ENCODE measurements at regions not wholly inside any gene's neighbourhood (a gene's known extent, or its start where the extent isn't known, plus 50 kb on each side); places are given as distances from the start of the nearest gene placed in this dataset.

GRCh38 chr3:28816017-28816416 is 464.9 kb upstream of the RBMS3 start:
- DNase-seq (ENCODE audit: low read depth), result no peak

GRCh38 chr3:28824316-28824715 is 456.6 kb upstream of the RBMS3 start:
- no peak for DNase-seq (ENCODE audit: low read depth)

DNA sequence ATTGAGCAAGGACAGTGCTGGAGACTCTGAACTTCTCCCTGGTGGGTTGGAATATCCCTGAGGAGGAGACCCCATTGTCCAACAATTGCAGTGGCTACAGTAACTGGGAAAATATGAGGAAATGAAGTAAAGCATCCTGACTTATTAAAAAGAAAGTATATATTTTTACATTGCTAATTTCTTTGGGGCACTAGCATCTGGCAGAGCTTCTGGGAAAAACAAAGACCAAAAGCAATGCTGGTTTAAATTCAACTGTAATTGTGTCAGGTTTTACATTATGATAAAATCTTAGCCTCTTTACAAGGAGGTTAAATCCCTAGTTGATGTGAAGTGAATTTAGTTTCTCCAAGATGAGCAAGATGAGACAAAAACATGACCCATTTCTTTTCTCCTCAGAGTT is 454.0 kb upstream of the RBMS3 start:
- DNase-seq (ENCODE audit: low read depth), result no peak

DNA sequence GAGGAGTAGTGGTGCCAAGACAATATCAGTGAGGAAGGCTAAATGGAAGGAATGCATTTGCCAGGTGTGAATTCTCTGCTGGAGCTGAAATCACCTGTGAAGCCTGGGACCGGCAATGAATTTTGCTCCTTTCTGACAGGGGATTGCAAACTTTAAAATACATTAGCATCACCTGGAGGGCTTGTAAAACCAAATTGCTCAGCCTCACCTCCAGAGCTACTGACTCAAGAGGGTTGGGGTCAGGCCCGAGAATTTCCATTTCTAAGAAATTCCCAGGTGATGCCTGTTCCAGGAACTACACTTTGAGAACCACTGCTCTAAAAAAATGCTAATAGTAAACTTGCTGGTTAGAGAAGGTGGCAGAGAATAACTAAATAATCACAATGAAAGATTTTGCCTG is 445.6 kb upstream of the RBMS3 start:
- no peak for DNase-seq (ENCODE audit: low read depth)

GRCh38 chr3:28835751-28836150 is 445.1 kb upstream of the RBMS3 start:
- no peak for DNase-seq (ENCODE audit: low read depth)

GRCh38 chr3:28836199-28836598 is 444.7 kb upstream of the RBMS3 start:
- no peak for DNase-seq (ENCODE audit: low read depth)

- peak; percentile 11 for DNase-seq (ENCODE audit: low read depth)
Measured at GRCh38 chr3:28840976-28841376, 439.9 kb upstream of the RBMS3 start.

DNA sequence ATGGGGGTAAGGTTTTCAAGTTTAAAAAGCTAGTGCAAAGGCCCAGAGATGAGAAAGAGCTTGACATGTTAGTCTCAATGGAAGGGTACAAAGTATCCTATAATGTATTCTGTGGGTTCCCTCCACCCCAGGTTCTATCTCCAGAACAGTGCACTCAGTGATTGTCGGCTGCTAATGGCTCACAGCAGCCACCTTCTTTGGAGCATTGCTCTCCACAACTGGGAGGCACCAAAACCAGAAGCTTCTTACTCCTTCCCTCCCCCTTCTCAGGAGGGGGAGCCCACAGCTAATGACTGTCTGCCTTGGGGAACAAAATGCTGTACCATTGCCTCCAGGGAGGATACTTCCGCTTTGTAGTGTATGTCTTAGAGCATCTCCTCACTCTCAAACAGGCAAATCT is 439.4 kb upstream of the RBMS3 start:
- no peak for DNase-seq (ENCODE audit: low read depth)

- DNase-seq (ENCODE audit: low read depth), result no peak
Measured at GRCh38 chr3:28844298-28845005, 436.4 kb upstream of the RBMS3 start.

GRCh38 chr3:28845006-28845324 is 435.9 kb upstream of the RBMS3 start:
- no peak for DNase-seq (ENCODE audit: low read depth)

DNA sequence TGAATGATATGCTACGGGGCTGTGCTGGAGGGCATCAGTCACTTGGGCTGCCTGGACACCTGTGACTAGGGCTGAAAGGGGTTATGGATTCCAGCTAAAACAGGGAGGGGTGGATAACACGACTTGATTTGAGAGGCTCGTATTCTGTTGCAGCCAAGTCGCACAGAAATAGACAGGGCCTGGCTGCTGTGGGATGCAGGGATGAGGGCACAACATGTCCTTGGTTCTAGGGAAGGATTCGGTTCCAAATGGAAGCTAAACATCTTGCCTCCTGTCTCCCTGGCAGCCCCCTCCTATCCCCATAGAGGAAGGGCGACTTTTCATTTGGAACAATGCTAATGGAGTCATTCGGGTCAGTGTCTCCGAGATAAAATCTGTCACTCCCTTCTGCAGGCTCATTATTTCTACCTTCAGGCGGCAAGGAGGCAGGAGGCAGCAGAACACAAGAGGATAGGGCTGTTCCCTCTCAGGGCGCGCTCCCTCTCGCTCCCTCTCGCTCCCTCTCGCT is 433.8 kb upstream of the RBMS3 start:
- DNase-seq (ENCODE audit: low read depth), result no peak

DNA sequence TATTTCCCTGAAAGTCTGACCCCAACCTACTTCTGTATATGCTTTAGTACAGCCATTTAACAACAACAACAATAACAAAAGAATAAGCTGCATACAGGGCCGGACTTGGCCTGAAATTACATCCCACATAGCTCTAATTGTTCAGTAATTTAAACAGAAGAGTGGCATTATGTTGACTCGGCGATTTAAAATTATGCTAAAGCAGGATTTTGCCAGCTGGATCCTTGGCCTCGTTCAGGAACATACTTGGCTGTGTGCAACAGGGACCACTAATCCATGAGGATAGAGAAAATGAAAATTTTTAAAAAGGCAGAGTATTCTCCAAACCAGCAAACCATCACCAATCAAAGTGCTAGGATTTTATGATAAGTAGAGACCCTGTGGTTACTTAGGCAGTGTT is 433.1 kb upstream of the RBMS3 start:
- no peak for DNase-seq (ENCODE audit: low read depth)

- DNase-seq (ENCODE audit: low read depth), result no peak
Measured at GRCh38 chr3:28850186-28850585, 430.7 kb upstream of the RBMS3 start.

DNA sequence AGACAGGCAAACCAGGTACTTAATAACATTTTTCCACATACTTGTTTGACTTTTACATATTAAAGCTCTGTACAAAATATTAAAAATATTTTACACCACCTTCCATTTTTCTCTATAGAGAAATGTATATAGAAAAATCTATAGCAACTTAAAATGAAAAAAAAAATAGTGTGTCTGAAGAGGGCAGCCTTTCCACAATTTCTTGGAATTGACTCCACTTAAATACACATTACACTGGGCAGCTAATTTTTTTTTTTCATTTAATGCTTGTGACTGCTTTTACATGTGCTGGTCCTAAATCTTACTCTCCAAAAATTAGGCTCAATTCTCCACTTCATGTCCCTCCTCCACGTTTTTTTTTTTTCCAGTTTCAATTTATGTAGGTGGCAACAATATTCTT is 427.0 kb upstream of the RBMS3 start:
- no peak for DNase-seq (ENCODE audit: low read depth)

DNA sequence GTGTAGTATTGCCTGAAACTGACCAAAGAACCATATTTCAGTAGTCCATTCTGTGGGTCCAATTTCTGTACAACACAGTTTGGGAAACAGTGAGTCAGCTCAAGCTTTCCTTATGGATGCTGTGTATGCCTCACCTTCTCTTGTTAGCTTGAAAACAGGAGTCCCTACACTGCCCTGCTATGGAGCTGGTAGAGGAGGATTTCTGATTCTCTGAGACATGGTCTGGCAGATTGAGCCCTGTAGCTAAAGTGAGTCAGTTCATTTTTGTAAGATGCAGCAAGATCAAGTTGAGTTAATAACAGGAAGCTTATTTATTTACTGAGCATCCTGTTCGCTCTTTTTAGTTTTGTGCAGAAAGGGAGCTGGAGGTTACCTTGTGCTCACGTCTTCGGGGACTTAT is 424.1 kb upstream of the RBMS3 start:
- no peak for DNase-seq (ENCODE audit: low read depth)

DNA sequence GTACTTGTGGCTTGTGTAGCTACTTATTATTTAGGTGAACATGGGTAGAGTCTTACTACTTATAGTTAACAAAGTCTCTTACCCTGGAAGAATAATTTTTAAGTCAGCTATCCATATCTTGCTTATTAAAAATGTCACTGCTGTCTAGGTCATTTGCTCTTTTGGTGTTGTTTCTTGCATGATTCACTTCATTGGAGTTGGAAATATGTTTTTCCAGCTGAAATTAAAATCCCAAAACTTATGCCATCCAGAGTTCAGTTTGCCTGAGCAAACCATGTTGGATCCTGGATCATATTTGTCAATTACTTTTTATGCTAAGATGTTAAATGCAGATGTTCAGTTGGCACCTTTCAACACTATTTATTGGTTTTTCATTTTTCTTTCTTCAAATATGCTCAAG is 421.0 kb upstream of the RBMS3 start:
- DNase-seq (ENCODE audit: low read depth), result no peak

- DNase-seq (ENCODE audit: low read depth), result no peak
Measured at GRCh38 chr3:28860307-28860706, 420.6 kb upstream of the RBMS3 start.

DNA sequence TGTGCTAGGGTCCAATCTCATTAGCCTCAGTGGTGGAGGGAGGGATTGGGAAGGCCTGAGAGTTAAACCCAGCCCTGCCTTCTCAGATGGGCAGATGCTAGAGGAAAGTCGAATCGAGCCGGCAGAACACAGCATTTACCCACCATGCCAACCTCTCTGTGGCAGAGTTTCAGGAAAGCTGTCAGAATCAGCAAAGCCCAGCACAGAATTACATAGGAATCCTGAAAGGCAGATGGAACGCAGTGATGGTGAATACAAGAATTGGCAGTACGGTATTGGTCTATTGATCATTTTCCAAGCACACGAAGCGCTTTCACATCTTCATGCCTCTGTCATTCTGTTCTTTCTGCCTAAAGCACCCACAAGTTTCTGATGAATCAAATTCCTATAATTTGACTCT is 417.7 kb upstream of the RBMS3 start:
- DNase-seq (ENCODE audit: low read depth), result no peak

GRCh38 chr3:28867836-28868235 is 413.0 kb upstream of the RBMS3 start:
- no peak for DNase-seq (ENCODE audit: low read depth)

GRCh38 chr3:28868897-28869296 is 412.0 kb upstream of the RBMS3 start:
- no peak for DNase-seq (ENCODE audit: low read depth)

DNA sequence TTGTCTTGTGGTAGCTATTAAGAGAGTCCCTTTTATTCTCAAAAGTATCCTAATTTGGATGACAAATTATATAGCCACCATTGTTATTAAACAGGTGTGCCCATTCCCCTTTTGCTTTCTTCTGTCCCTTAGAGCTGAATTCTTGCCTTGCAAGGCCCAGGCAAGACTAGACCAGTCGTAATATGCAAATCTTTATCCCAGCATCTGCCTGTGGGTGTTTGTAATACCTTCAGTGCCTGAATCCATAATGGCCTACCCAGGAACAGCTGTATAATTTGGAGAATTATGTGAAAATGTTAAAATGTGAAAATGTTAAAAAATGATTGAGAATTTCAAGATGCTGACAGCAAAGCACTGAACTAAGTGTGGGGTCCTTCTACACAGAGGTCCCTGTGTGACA is 403.0 kb upstream of the RBMS3 start:
- DNase-seq (ENCODE audit: low read depth), result no peak

DNA sequence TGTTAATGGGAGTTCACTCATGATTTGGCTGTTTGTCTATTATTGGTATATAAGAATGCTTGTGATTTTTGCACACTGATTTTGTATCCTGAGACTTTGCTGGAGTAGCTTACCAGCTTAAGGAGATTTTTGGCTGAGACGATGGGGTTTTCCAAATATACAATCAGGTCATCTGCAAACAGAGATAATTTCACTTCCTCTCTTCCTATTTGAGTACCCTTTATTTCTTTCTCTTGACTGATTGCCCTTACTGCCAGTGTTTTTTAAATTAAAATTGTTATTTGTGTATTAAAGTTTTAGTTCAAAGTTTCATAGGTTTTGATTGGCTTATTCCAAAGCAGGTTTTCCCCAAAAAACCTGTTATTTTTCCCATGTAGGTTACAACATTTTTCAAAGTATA is 390.5 kb upstream of the RBMS3 start:
- no peak for DNase-seq (ENCODE audit: low read depth)

DNA sequence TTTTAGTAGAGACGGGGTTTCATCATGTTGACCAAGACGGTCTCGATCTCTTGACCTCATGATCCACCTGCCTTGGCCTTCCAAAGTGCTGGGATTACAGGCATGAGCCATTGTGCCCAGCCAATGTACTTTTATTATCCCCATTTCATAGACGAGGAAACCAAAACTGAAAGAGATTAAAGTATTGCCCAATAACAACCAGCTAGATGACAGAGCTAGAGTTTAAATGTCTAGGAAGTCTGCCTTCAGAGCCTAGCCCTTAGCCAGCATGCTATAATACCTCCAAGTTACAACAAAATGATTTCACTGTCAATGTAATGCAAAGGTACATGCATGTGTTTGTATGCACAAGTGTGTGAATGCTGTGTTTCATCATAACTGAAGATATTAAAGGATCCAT is 389.4 kb upstream of the RBMS3 start:
- DNase-seq (ENCODE audit: low read depth), result no peak

DNA sequence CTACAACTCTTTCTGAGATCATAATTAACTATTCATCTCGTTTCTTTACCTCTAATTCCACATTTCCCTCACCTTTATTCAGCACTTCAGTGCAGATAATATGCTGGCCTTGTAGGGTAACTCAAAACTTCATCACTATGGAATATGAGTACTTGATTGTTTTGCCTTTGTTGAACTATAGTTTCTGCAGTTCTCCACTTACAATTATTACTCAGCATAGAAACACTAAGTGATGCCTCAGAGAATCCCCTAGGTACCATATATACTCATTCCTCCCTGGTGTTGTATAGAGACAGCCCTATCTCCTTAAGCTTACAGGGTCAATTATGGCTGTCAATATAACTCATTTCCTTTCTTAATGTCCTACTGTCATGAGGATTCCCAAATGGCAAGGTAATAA is 380.6 kb upstream of the RBMS3 start:
- DNase-seq (ENCODE audit: low read depth), result no peak

DNA sequence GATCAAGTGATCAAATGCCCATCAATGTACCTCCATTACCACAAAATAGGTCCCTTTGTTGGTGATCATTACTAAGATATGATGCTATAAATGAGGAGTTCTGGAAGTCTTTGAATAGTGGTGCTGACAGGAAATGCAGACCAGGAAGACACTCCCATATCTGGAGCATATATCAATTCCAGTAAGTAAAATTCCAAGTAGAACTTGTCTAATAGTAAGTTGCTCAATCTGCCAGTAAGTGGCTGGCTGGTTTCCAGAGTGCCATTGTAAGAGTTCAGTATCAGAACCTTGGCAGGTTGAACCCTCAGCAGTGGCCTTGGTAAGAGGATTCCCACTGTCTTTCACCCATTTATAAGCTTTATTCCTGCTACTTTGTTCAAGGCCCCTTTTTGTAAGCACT is 379.9 kb upstream of the RBMS3 start:
- DNase-seq (ENCODE audit: low read depth), result no peak
